BJ (cell line): ENCODE measurements at regions not wholly inside any gene's neighbourhood (a gene's known extent, or its start where the extent isn't known, plus 50 kb on each side); places are given as distances from the start of the nearest gene placed in this dataset.

ENCODE experiments used
- CTCF ChIA-PET: fragments of 350-600 bp; formaldehyde crosslinking; extraction: SDS; loops from one replicate; lab custom pipeline; 2021; ENCODE audit warnings: antibody characterized with exemption, inconsistent platforms; lab: Yijun Ruan, JAX
- POLR2A ChIA-PET: fragments of 300-600 bp; sonication (Branson Sonifier 250); formaldehyde crosslinking; extraction: SDS; loops from one replicate; lab custom pipeline; 2021; ENCODE audit warnings: antibody characterized with exemption; lab: Charles Lee
- DNase-seq: peaks from one replicate; pipeline ENCODE4 v3.0.0-alpha.2; 2011; ENCODE audit warnings: low read depth
- H3K27me3 ChIP-seq: 2 replicates; pipeline ENCODE4 v1.6.0; 2011; ENCODE audit warnings: low read length; ENCODE audit not compliant: control insufficient read depth, insufficient read depth
- H3K36me3 ChIP-seq: 2 replicates; pipeline ENCODE4 v1.5.1; 2011; ENCODE audit warnings: low read length; ENCODE audit not compliant: control insufficient read depth, insufficient read depth
- H3K4me3 ChIP-seq: 2 replicates; pipeline ENCODE4 v1.5.1; 2011; ENCODE audit warnings: low read depth, mild to moderate bottlenecking, control low read depth, low read length
- CTCF ChIP-seq: IDR thresholded peaks from 2 replicates; pipeline ENCODE4 v1.5.1; 2011; ENCODE audit warnings: low read depth, mild to moderate bottlenecking, control low read depth, inconsistent platforms, low read length, moderate library complexity; ENCODE audit not compliant: insufficient read depth

GRCh38 chr7:131786204-131786603, 229.8 kb upstream of the PODXL start:
- DNase-seq, result no peak
- Histone ChIP-seq H3K36me3 (no peaks in the 10 kb centered on the region), H3K4me3 (no peak overlapping the region), H3K27me3 (peaks cover 2% of the 10 kb centered on the region; the same call in 1 of the 2 replicates)
- ChIA-PET POLR2A (no interaction called here), CTCF (no interaction called here)
- TF ChIP-seq CTCF, result no peak

GRCh38 chr7:131778601-131779000, 222.2 kb upstream of the PODXL start:
- ChIA-PET POLR2A (no interaction called here), CTCF (no interaction called here)
- DNase-seq, result no peak
- 0 out of 2 replicates have a peak, but pooled peaks cover 2% of the 10 kb centered on the region for H3K27me3 ChIP-seq
- TF ChIP-seq CTCF, result no peak
- H3K4me3 ChIP-seq, result no peak overlapping the region
- no peaks in the 10 kb centered on the region for H3K36me3 ChIP-seq

GRCh38 chr7:131774419-131775220, 218.2 kb upstream of the PODXL start:
- no peak for TF ChIP-seq CTCF
- POLR2A ChIA-PET, result no interaction called here

GRCh38 chr7:131773413-131773812, 217.0 kb upstream of the PODXL start:
- ChIA-PET CTCF (no interaction called here), POLR2A (no interaction called here)
- 0 out of 2 replicates have a peak, but pooled peaks cover 2% of the 10 kb centered on the region for H3K27me3 ChIP-seq
- no peak for TF ChIP-seq CTCF
- DNase-seq, result no peak
- H3K4me3 ChIP-seq, result no peak overlapping the region
- no peaks in the 10 kb centered on the region for H3K36me3 ChIP-seq

More at GRCh38 chr7:131774419-131775220, 218.2 kb upstream of the PODXL start:
- Histone ChIP-seq H3K27me3 (0 out of 2 replicates have a peak, but pooled peaks cover 2% of the 10 kb centered on the region), H3K36me3 (no peaks in the 10 kb centered on the region), H3K4me3 (no peak overlapping the region)
- DNase-seq, result no peak
- CTCF ChIA-PET, result interaction anchor here (0.6 kb wide), 1 partner anchor 58 kb away, joined by 3 read pairs; no protein-coding TSS in a partner anchor

- TF ChIP-seq CTCF, result no peak
- POLR2A ChIA-PET, result no interaction called here
- Histone ChIP-seq H3K4me3 (no peak overlapping the region), H3K27me3 (no peaks in the 10 kb centered on the region), H3K36me3 (no peaks in the 10 kb centered on the region)
- CTCF ChIA-PET, result interaction anchor here (0.8 to 1.6 kb wide), 2 partner anchors 8 to 25 kb away, joined by 3 to 4 read pairs; no protein-coding TSS in a partner anchor
- DNase-seq, result no peak
These were observed 212.8 kb upstream of the PODXL start for GRCh38 chr7:131769241-131769640.
